ENCODE measurements at regions not wholly inside any gene's neighbourhood (a gene's known extent, or its start where the extent isn't known, plus 50 kb on each side); places are given as distances from the start of the nearest gene placed in this dataset.

GRCh38 chr1:111565968-111566367 is 53.6 kb upstream of the RAP1A start:
- DNase-seq: no peak
- TF ChIP-seq, protein P1, sequence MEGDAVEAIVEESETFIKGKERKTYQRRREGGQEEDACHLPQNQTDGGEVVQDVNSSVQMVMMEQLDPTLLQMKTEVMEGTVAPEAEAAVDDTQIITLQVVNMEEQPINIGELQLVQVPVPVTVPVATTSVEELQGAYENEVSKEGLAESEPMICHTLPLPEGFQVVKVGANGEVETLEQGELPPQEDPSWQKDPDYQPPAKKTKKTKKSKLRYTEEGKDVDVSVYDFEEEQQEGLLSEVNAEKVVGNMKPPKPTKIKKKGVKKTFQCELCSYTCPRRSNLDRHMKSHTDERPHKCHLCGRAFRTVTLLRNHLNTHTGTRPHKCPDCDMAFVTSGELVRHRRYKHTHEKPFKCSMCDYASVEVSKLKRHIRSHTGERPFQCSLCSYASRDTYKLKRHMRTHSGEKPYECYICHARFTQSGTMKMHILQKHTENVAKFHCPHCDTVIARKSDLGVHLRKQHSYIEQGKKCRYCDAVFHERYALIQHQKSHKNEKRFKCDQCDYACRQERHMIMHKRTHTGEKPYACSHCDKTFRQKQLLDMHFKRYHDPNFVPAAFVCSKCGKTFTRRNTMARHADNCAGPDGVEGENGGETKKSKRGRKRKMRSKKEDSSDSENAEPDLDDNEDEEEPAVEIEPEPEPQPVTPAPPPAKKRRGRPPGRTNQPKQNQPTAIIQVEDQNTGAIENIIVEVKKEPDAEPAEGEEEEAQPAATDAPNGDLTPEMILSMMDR (IDR thresholded peaks at IDR 0.05): no peak
- H3K36me3 ChIP-seq: no peaks in the 10 kb centered on the region
- H3K4me3 ChIP-seq: no peak overlapping the region
- no peak overlapping the region for H3K27ac ChIP-seq
- H3K9me3 ChIP-seq: no peaks in the 10 kb centered on the region
- intact Hi-C loops (cut with DNase I): no loop called here
- no peaks in the 10 kb centered on the region for H3K27me3 ChIP-seq
- no peaks in the 10 kb centered on the region for H3K4me1 ChIP-seq
- ATAC-seq: peak; percentile 38

GRCh38 chr1:111568160-111568647 is 51.4 kb upstream of the RAP1A start:
- H3K27me3 ChIP-seq: no peaks in the 10 kb centered on the region
- intact Hi-C loops (cut with DNase I): no loop called here
- H3K36me3 ChIP-seq: no peaks in the 10 kb centered on the region
- no peak for ATAC-seq
- no peak for DNase-seq
- H3K27ac ChIP-seq: no peak overlapping the region
- peaks cover 8% of the 10 kb centered on the region for H3K4me1 ChIP-seq
- H3K4me3 ChIP-seq: no peak overlapping the region
- TF ChIP-seq, protein P1 (IDR thresholded peaks at IDR 0.05): no peak
- no peaks in the 10 kb centered on the region for H3K9me3 ChIP-seq
